DMS153 treated with DMSO at 0.1 percent for 48 hours (cell line): ENCODE measurements at regions not wholly inside any gene's neighbourhood (a gene's known extent, or its start where the extent isn't known, plus 50 kb on each side); places are given as distances from the start of the nearest gene placed in this dataset.
"Not testable (repeated sequence)": the region's sequence is repeated elsewhere in the genome, so short reads cannot be mapped to it uniquely, and the experiment has no call there.

Source experiments
- DNase-seq: peaks from one replicate; lab custom pipeline; 2025; ENCODE audit not compliant: unreplicated experiment; lab: John Stamatoyannopoulos, UW

DNA sequence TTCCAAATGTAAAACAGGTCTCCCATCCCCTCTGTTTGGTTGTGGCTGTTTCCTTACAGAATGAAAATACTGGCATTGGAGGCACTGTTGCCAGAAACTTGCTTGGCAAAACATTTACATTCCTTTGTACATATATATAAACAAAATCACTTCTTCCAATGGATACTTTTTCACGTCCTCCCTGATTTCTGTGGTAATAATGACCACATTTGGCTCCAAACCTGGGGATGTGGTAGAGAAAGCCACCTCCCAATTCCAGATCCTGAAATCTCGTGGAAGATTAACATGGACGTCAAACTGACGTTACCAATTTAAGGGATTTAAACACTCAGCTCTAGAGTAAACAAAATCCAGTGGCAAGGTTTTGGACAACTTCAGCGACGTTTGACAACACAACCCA is 370.8 kb upstream of the ZFHX3 start:
- DNase-seq: no peak

DNA sequence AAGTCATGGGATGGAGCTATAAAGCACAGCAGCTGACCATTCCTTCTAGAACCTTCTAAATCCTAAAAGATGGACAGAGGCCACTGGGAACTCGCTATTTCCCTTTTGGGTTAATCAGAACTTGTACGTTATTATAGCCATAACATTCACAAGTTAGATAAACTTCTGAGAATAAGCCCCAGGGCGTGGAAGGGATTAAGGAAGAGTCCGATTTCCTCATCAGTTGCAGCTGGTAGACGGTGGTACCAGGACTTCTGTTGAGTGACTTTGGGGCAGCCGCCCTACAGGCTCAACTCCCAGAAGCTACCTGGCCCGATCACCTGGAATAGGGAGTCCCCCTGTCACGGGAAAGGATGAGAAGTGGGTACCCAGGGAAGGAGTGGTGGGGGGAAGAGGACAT is 370.1 kb upstream of the ZFHX3 start:
- no peak for DNase-seq

DNA sequence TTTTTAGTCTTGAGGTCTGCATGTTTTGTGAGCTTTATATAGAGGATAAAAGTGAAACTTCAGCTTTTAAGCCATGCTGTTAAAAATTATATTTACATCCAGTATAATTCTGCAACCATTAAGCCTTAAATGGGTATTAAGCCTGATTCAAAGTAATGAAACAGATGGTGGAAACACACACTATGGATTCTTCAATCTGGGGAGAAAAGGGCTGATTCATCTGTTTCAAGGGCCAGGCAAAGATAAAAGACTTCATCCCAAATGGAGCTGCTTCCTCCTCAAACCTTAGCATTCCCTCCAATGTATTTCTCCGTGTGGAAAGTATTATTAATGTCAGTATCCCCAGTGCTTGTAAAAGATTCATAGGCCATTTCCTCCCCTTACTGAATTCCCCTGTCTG is 367.4 kb upstream of the ZFHX3 start:
- no peak for DNase-seq

DNA sequence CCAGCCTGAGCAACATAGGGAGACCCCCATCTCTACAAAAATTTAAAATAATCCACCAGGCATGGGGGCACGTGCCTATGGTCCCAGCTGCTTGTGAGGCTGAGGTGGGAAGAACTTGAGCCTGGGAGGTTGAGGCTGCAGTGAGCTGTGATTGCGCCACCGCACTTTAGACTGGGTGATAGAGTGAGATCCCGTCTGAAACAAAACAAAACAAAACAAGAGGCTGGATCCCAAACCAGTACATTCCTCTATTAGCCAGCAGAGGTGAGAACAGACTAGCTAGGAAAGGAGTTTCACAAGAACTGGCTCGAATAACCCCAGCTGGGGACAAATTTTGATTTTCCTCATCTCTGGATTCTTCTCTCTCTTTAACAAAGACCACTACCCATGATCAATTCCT is 366.7 kb upstream of the ZFHX3 start:
- no peak for DNase-seq

DNA sequence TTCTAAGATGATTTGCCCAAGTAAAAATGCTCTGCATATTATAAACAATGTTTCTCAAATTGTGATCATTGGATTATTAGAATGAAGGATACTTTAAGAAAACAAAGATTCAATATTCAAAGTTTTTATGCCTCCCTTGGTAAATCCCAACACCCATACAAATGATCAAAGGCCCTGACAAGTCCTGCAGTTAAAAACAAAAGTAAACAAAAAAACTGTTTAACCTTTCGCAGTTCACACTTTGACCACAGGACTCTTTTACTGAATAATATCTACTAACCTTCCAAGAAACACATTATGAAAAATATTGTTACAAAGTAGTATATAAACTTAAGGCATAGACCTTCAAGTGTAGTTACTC is 365.9 kb upstream of the ZFHX3 start:
- DNase-seq: no peak

DNA sequence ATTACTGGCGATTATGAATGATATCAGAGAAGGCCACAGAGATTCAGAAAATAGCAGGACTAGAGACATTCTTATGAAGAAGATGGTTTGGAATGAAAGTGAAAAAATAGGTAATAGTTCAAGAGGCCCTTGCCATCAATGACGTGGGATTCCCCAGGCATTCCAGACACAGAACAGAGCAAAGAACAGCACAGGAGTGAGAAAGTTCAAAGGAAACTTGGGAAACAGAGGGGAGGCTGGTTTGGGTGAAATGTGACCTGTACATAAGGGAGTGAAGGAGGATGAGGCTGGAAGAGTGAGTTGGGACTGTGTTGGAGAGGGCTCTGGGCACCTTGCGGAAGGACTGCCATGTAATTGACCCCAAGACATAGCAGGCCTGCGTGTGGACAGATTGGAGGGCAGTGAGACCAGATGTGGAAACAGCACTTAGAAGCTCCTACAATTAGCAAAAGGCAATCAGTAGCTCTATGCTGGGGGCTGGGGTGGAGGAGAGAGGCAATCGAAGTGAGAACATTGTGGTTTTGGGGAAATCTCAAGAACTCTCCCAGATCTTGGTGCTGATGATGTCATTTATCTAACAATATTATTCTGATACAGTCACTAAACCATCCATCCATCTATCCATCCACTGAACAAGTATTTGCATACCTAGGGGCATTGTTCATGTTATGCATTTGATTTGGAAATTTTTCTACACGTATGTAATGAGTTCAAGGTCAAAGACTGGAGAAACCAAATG is 365.3 kb upstream of the ZFHX3 start:
- DNase-seq: no peak

DNA sequence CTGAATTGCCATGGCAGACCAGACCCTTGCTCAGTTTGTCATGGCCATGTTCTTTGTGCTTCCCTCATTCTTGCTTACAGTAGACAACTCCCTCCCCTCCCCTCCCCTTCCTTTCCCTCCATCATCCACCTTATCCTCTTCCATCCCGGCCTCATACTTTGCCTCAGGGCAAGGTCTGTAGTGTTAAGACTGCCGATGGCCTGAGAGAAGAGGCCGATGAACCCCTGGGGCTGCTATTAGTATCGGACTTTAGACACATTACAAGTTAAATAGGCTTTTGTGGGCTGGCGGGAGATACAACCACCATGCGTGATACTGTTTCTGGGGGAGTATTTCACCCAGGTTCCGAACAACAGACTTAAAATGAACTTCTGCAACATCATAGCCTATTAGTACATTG is 364.5 kb upstream of the ZFHX3 start:
- DNase-seq: no peak

DNA sequence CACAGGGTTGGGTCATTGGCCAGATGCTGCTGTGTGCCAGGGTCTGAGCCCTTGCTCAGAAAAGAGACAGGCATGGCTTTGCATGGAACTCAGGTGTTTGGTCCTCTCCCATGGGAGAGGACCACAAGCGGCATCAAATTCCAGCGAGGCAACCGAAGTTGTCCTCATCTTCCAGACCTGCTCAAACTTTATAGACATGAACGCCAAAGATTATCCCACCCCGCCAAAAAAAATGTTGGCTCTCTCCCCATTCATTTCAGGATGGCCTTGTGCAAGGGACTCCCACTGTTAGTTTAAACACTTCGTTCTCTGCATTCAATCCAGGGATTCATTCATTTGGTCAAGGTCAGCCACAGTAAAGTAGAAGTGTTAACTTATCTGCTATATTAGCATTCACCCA is 360.8 kb upstream of the ZFHX3 start:
- no peak for DNase-seq

DNA sequence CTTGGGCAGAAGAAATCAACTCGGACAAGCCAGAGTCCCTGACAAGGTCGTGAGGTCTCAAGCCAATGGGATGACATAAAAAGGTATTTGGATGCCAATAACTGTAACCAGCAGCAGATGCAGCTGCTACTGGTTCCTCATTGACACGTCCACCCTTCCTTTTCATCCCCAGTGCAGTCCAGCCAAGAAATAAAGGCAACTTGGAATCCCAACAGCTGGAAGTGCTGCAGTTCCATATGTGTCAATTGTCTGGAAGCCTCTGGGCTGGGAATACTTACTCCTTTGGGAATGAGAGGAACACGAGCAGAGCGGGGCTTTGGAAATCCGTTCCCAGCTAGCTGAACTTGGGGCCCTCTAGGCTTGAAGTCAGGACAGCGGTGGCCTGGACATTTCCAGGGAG is 360.4 kb upstream of the ZFHX3 start:
- DNase-seq: no peak

DNA sequence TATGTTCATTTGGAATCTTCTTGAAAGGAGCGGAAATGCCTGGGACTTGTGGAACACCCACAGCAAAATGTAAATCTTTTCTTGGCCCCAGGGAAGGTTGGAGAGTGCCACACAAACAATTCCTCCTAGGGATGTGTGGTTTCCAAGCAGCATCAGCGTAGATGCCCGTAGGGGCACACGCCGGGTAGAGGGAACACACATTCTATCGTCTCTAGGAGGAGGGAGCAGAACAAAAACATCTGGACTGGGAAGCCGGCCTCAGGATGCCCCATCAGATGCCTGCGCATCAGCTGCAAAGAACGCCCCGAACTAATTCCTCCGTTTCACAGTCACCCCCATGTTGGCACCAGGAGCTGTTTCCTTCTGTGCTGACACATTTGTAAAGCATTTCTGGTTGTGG is 357.9 kb upstream of the ZFHX3 start:
- no peak for DNase-seq

DNA sequence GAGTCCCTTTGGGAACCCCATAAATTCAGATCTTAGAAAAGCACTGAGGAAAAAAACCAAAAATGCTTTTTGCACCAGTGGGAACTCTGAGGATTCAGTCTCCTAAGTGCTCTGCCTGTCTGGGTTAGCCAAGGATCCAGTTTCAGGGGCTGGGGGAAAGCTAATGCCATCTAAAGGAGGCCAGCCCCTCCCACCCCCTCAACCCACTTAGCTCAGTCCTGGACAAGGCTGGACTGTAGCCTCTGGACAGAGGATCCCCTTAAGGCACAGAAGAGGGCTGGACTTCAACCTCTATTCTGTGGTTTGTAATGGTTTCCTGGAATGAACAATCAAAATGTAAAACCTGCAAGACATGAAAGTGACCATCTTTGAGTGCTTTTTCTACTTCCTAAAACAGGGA is 356.1 kb upstream of the ZFHX3 start:
- DNase-seq: no peak

DNA sequence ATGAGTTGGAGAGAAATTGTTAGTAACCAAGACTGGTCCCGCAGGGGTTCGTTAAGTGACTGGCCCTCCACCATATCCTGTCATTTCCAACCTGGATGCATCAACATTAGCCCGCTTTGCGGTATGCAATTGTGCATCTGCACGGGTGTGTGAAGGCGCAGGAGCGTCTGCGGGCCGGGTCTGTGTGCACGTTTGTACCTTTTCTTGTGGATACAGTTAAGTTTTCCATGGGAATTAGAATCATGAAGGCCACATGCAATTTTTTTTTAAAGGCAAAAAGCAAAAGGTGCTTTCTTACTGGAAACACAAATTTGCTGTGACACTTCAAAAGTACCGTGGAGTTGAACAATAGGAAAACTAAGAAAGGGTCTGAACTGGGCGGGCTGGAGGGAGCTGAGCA is 355.4 kb upstream of the ZFHX3 start:
- DNase-seq: no peak

DNA sequence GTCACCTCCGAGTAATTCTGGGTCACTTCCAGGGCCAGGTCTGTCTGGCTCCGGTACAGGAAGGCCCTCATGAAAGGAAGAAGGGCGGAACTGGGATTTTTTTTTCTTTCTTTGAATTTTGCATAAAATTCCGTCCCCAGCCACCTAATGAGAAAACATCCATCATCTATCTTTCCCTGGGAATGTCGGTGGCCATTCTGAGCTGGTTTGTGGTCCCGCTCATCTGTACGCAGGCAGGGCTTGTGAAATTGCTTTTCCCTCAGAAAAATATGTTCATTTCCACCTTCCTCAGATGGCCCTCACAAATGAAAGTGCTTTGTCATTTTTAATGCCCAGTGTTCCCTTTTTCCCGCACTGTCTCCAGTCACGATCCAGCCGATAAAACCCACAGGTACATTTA is 353.0 kb upstream of the ZFHX3 start:
- no peak for DNase-seq

DNA sequence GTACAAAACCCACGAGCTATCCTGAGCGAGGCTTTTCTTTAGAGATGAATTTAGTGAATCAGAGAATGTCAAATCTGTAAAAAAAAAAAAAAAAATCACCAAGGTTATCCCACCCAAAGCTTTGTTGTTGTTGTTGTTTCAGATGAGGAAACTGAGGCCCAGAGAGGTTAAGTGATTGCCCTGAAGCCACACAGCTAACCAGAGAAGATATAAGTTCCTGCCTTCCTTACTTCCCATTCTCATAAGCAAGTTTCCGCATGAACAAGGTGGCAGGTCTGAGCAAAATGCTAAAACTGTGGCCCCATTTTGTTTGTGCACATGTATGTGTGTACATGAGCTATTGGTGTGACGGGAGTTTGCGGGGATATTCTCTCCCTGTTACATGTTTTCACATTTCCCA is 352.1 kb upstream of the ZFHX3 start:
- DNase-seq: no peak

DNA sequence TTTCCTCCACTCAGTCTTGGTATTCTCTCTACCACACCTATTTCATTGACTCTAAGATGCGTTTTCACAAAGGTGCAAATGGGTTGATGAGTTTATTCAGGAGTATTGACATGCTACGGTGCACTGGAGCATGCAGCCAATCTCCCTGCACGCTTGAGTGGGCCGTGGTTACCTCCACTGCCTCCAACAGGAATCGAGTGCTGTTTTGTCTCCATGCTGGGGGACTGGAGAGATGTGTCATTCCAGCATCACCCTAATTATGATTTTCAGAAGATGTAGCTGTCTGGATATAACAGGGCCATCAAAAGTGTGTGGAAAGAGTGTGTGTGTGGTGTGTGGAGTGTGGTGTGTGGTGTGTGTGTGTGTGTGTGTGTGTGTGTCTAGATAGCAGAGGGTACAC is 351.6 kb upstream of the ZFHX3 start:
- DNase-seq: no peak

DNA sequence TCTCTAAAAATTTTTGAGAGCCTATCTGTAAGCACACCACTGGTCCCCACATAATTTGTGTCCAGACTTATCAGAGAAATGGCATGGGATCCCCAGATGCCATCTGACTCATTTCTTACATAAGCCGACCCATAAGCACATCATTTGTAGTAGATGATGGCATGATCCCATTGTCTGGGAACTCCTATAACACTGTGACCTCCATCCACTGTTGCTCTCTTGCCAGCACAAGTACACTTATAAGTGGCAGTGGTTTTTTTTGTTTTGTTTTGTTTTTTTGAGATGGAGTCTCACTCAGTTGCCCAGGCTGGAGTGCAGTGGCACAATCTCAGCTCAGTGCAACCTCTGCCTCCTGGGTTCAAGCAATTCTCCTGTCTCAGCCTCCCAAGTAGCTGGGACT is 350.7 kb upstream of the ZFHX3 start:
- DNase-seq: not testable (repeated sequence)

DNA sequence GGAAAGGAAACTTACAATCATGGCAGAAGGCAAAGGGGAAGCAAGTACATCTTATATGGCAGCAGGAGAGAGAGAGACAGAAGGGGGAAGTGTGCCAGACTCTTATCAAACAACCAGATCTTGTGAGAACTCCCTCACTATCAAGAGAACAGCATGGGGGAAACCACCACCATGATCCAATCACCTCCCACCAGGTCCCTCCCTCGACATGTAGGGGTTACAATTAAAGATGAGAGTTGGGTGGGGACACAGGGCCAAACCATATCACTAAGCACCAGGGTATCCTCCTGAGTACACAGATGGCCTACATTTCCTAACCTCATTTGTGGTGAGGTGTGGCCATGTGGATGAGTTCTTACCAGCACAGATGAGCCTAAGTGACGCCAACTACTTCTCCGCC is 348.6 kb upstream of the ZFHX3 start:
- no peak for DNase-seq

DNA sequence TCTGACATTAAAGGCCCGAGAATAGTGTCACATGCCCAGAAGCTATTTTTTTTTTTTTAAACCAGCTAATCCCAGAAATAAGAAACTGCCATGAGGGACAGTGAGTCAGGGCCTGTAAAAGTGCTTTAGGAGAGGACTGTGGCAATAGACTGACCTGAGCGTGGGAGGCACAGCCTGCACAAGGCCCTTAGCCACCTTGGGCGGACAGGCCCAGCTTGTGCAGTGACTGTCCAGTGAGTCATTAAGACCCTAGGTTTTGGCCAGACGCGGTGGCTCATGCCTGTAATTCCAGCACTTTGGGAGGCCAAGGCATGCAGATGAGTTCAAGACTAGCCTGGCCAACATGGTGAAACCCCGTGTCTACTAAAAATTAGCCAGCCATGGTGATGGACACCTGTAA is 343.0 kb upstream of the ZFHX3 start:
- no peak for DNase-seq

DNA sequence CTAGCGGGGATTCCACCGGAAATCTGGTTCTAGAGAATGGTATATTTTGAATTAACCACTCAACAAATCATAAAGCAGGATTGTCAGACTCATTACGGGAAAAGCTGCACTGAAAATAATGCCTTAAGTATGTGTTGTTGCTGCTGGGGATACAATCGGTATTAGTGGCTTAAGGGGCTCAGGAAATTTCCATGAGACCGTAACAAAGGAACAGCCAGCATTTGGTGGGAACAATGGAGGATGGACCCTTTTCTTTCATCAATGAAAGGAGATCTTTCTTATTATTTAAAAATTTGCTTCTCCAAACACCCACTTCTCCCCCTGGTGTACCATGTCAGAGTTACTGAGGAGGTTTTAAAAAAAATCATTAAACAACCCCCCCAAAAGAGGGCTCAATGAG is 342.6 kb upstream of the ZFHX3 start:
- no peak for DNase-seq

DNA sequence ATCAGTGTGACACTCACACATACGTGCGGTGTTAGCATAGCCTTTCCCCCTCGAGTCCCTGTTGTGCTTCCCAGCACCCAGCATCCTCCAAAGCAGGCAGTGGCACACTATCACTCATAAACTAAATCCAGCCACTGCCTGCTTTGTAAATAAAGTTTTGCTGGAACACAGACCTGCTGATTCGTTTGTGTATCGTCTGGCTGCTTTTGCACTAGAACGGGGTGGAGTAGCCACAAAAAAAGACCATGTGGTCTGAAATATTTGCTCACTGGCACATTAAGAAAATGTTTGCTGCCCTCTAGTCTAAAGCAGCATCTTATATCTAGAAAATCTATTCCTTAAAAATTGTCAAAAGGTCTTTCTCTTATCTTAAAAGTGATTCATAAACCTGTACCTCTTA is 341.2 kb upstream of the ZFHX3 start:
- no peak for DNase-seq

DNA sequence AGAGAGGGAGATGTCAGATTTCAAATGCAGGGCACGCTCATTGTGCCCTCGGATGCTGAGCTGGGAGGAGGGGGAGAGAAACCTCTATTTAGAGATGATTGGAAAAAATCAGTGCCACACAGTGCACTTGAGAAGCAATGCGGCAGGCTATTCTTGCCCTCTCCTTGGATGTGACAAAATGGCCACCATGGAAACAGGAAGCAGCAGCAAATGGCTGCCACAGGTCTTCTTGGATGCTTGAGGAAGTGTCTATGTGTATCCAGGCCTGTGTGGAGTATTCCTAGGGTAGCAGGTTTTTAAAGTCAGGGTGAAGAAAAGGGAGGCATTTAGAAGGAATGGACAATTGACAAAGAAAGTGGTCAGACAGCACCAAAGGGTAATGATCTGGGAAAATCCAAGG is 340.1 kb upstream of the ZFHX3 start:
- no peak for DNase-seq

DNA sequence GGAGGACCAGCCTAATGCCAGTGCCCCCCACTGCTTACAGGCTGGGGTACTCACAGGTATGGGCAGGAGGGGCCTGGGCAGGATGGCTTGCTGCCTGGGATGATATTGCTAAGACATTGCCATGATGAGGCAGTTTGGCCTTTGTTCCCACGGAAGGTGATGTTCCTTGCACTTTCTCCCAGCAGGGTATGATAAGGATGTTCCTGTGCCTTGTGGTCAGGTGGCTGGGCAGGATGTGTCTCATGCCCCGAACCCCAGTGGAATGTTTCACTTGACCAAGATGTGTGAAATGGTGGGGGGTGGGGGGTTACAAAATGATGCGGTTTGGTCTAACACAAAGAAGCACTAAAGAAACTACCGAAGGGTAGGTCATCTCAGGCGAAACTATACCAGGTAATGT is 337.8 kb upstream of the ZFHX3 start:
- no peak for DNase-seq

DNA sequence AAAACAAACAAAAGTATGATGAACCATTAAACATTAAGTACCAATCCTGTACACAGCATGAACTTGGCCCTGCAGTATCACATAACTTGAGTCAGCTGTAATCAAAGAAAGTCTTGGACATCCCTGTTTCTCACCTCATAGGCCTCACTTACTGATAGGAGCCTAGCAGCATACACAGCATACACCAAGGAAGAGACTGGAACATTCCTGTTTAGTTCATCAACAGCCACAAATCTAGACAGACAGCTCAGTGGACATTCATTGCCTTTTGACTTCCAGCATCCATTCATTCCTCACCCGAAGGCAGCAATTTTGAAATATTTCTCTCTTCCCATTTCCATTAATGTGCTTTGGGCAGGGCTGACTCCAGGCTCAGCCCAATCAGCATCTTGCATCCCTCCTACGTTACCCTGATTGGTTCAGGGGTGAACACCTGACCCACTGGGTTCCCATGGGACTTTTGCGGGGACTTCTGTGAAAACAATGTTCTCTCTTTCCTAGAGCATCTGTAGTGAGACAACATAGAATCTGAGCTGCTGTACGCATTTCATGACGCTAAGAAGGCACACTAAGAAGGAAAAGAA is 336.7 kb upstream of the ZFHX3 start:
- DNase-seq: no peak
